OCI-LY1 (cell line): ENCODE measurements at regions not wholly inside any gene's neighbourhood (a gene's known extent, or its start where the extent isn't known, plus 50 kb on each side); places are given as distances from the start of the nearest gene placed in this dataset.
A peak's percentile ranks its signal among the peaks of the same experiment; 100 is the strongest.

Source experiments
- H2AFZ ChIP-seq: fragments of 200-600 bp; sonication (generic), shearing (Covaris generic); 2 replicates; pipeline ENCODE4 v1.6.0; 2014; ENCODE audit warnings: antibody characterized with exemption, mild to moderate bottlenecking, low read length
- H3F3A ChIP-seq: fragments of 200-600 bp; sonication (generic), shearing (Covaris generic); 2 replicates; pipeline ENCODE4 v1.6.0; 2014; ENCODE audit warnings: mild to moderate bottlenecking, antibody characterized with exemption, low read length, moderate library complexity; ENCODE audit not compliant: insufficient read depth
- H3K27ac ChIP-seq: fragments of 200-600 bp; sonication (generic); 2 replicates; pipeline ENCODE4 v1.5.1; 2014; ENCODE audit warnings: low read length, mixed run types, mild to moderate bottlenecking, low read depth; ENCODE audit not compliant: poor library complexity, severe bottlenecking
- H3K27me3 ChIP-seq: fragments of 200-600 bp; sonication (generic); 2 replicates; pipeline ENCODE4 v1.6.0; 2014; ENCODE audit warnings: antibody characterized with exemption, mild to moderate bottlenecking, low read length, moderate library complexity; ENCODE audit not compliant: insufficient read depth
- H3K36me3 ChIP-seq: fragments of 200-600 bp; sonication (generic); 2 replicates; pipeline ENCODE4 v1.6.1; 2014; ENCODE audit warnings: mild to moderate bottlenecking, antibody characterized with exemption, low read length, moderate library complexity, mixed read lengths; ENCODE audit not compliant: insufficient read depth
- H3K4me1 ChIP-seq: fragments of 200-600 bp; sonication (generic); 2 replicates; pipeline ENCODE4 v1.5.1; 2014; ENCODE audit warnings: mild to moderate bottlenecking, low read length, moderate library complexity; ENCODE audit not compliant: insufficient read depth, severe bottlenecking
- H3K4me2 ChIP-seq: fragments of 200-600 bp; sonication (generic), shearing (Covaris generic); 2 replicates; pipeline ENCODE4 v1.6.1; 2014; ENCODE audit warnings: low read length
- H3K4me3 ChIP-seq: fragments of 200-600 bp; sonication (generic); 2 replicates; pipeline ENCODE4 v1.5.1; 2014; ENCODE audit warnings: low read length, low read depth, mild to moderate bottlenecking, mixed read lengths; ENCODE audit not compliant: poor library complexity, severe bottlenecking
- H3K79me2 ChIP-seq: fragments of 200-600 bp; shearing (Covaris generic); 2 replicates; pipeline ENCODE4 v1.6.1; 2016; ENCODE audit warnings: mixed run types, low read length, mixed read lengths; ENCODE audit not compliant: insufficient read depth
- H3K9ac ChIP-seq: fragments of 200-600 bp; sonication (generic), shearing (Covaris generic); 2 replicates; pipeline ENCODE4 v1.6.1; 2014; ENCODE audit warnings: mild to moderate bottlenecking, low read length, mixed read lengths
- H3K9me2 ChIP-seq: fragments of 200-600 bp; sonication (generic), shearing (Covaris generic); 2 replicates; pipeline ENCODE4 v1.6.1; 2014; ENCODE audit warnings: low read depth, mild to moderate bottlenecking, low read length, mixed read lengths
- H3K9me3 ChIP-seq: fragments of 200-600 bp; shearing (Covaris generic); 2 replicates; pipeline ENCODE4 v1.6.1; 2014; ENCODE audit warnings: low read length, mixed read lengths
- H4K20me1 ChIP-seq: fragments of 200-600 bp; sonication (generic), shearing (Covaris generic); 2 replicates; pipeline ENCODE4 v1.6.0; 2016; ENCODE audit warnings: mild to moderate bottlenecking, low read length; ENCODE audit not compliant: insufficient read depth
- CTCF ChIP-seq: fragments of 200-600 bp; sonication (generic), shearing (Covaris generic); IDR thresholded peaks from 2 replicates; pipeline ENCODE4 v1.5.1; 2017; ENCODE audit warnings: mild to moderate bottlenecking, antibody characterized with exemption, low read length, moderate library complexity, mixed read lengths
- EZH2 ChIP-seq: fragments of 200-600 bp; sonication (generic), shearing (Covaris generic); IDR thresholded peaks from 2 replicates; pipeline ENCODE4 v1.8.0; 2017; ENCODE audit warnings: borderline replicate concordance, mixed run types, mild to moderate bottlenecking, antibody characterized with exemption, low read length, moderate library complexity, mixed read lengths

GRCh38 chr13:30362869-30363268 lies 55.5 kb upstream of the KATNAL1 start:
- TF ChIP-seq CTCF, result no peak
- no peak for TF ChIP-seq EZH2
- Histone ChIP-seq H3K9ac (no peak overlapping the region), H3K9me2 (no peaks in the 10 kb centered on the region), H3K4me2 (no peak overlapping the region), H3K27me3 (no peaks in the 10 kb centered on the region), H3K9me3 (no peaks in the 10 kb centered on the region), H3F3A (no peaks in the 10 kb centered on the region), H2AFZ (no peak overlapping the region), H3K4me3 (no peak overlapping the region), H4K20me1 (no peaks in the 10 kb centered on the region), H3K79me2 (no peaks in the 10 kb centered on the region), H3K4me1 (no peaks in the 10 kb centered on the region), H3K36me3 (peaks cover 85% of the 10 kb centered on the region), H3K27ac (no peak overlapping the region)

GRCh38 chr13:30363725-30364124 lies 56.4 kb upstream of the KATNAL1 start:
- H3K9me3 ChIP-seq, result no peaks in the 10 kb centered on the region
- no peaks in the 10 kb centered on the region for H3K27me3 ChIP-seq
- H3K4me2 ChIP-seq, result no peak overlapping the region
- no peak overlapping the region for H2AFZ ChIP-seq
- H3F3A ChIP-seq, result no peaks in the 10 kb centered on the region
- H3K4me1 ChIP-seq, result no peaks in the 10 kb centered on the region
- no peak overlapping the region for H3K9ac ChIP-seq
- H3K36me3 ChIP-seq, result peaks cover 93% of the 10 kb centered on the region
- peak overlapping the region; percentile 13 for H3K27ac ChIP-seq
- no peaks in the 10 kb centered on the region for H3K79me2 ChIP-seq
- H3K4me3 ChIP-seq, result no peak overlapping the region
- H4K20me1 ChIP-seq, result no peaks in the 10 kb centered on the region
- H3K9me2 ChIP-seq, result no peaks in the 10 kb centered on the region
- TF ChIP-seq EZH2 (no peak), CTCF (no peak)

GRCh38 chr13:30364133-30364532 lies 56.8 kb upstream of the KATNAL1 start:
- Histone ChIP-seq H2AFZ (no peak overlapping the region), H3K4me2 (no peak overlapping the region), H3K27ac (peak overlapping the region; percentile 13), H4K20me1 (no peaks in the 10 kb centered on the region), H3K9ac (no peak overlapping the region), H3F3A (no peaks in the 10 kb centered on the region), H3K9me3 (no peaks in the 10 kb centered on the region), H3K79me2 (no peaks in the 10 kb centered on the region), H3K9me2 (no peaks in the 10 kb centered on the region), H3K27me3 (no peaks in the 10 kb centered on the region), H3K4me3 (no peak overlapping the region), H3K4me1 (no peaks in the 10 kb centered on the region), H3K36me3 (peaks cover 96% of the 10 kb centered on the region)
- TF ChIP-seq EZH2 (no peak), CTCF (no peak)
